T-helper 22 cell (primary cell): ENCODE measurements at regions not wholly inside any gene's neighbourhood (a gene's known extent, or its start where the extent isn't known, plus 50 kb on each side); places are given as distances from the start of the nearest gene placed in this dataset.
"Not testable (repeated sequence)": the region's sequence is repeated elsewhere in the genome, so short reads cannot be mapped to it uniquely, and the experiment has no call there.

Experiments used
- DNase-seq: peaks from one replicate; pipeline ENCODE4 v3.0.0-alpha.2; 2020; ENCODE audit warnings: low read depth

- DNase-seq = no peak
Measured at GRCh38 chr2:144812288-144812687, 292.4 kb upstream of the ZEB2 start.

- no peak for DNase-seq
Measured at GRCh38 chr2:144801766-144802165, 281.8 kb upstream of the ZEB2 start.

GRCh38 chr2:144801325-144801724 lies 281.4 kb upstream of the ZEB2 start:
- no peak for DNase-seq

GRCh38 chr2:144798989-144799388 lies 279.1 kb upstream of the ZEB2 start:
- DNase-seq = no peak

- no peak for DNase-seq
Measured at GRCh38 chr2:144798034-144798433, 278.1 kb upstream of the ZEB2 start.

- DNase-seq = no peak
Measured at GRCh38 chr2:144796936-144797335, 277.0 kb upstream of the ZEB2 start.

GRCh38 chr2:144796164-144796563 lies 276.2 kb upstream of the ZEB2 start:
- DNase-seq = no peak

- no peak for DNase-seq
Measured at GRCh38 chr2:144785253-144785652, 265.3 kb upstream of the ZEB2 start.

- DNase-seq = no peak
Measured at GRCh38 chr2:144780983-144781382, 261.1 kb upstream of the ZEB2 start.

GRCh38 chr2:144776766-144777165 lies 256.8 kb upstream of the ZEB2 start:
- no peak for DNase-seq

- no peak for DNase-seq
Measured at GRCh38 chr2:144774809-144775208, 254.9 kb upstream of the ZEB2 start.

- no peak for DNase-seq
Measured at GRCh38 chr2:144771348-144771747, 251.4 kb upstream of the ZEB2 start.

- DNase-seq = no peak
Measured at GRCh38 chr2:144770616-144771230, 250.8 kb upstream of the ZEB2 start.

- DNase-seq = not testable (repeated sequence)
Measured at GRCh38 chr2:144760939-144761338, 241.0 kb upstream of the ZEB2 start.

- DNase-seq = no peak
Measured at GRCh38 chr2:144759746-144760145, 239.8 kb upstream of the ZEB2 start.

GRCh38 chr2:144758196-144758595 lies 238.3 kb upstream of the ZEB2 start:
- not testable (repeated sequence) for DNase-seq

- no peak for DNase-seq
Measured at GRCh38 chr2:144753416-144753815, 233.5 kb upstream of the ZEB2 start.

- no peak for DNase-seq
Measured at GRCh38 chr2:144751142-144751905, 231.4 kb upstream of the ZEB2 start.

- DNase-seq = no peak
Measured at GRCh38 chr2:144749188-144749587, 229.3 kb upstream of the ZEB2 start.

GRCh38 chr2:144748443-144748842 lies 228.5 kb upstream of the ZEB2 start:
- DNase-seq = no peak

GRCh38 chr2:144747571-144747970 lies 227.7 kb upstream of the ZEB2 start:
- no peak for DNase-seq

- no peak for DNase-seq
Measured at GRCh38 chr2:144745424-144745823, 225.5 kb upstream of the ZEB2 start.

GRCh38 chr2:144738749-144739148 lies 218.8 kb upstream of the ZEB2 start:
- no peak for DNase-seq

- DNase-seq = no peak
Measured at GRCh38 chr2:144730711-144731110, 210.8 kb upstream of the ZEB2 start.
